ENCODE measurements at regions not wholly inside any gene's neighbourhood (a gene's known extent, or its start where the extent isn't known, plus 50 kb on each side); places are given as distances from the start of the nearest gene placed in this dataset.

DNA sequence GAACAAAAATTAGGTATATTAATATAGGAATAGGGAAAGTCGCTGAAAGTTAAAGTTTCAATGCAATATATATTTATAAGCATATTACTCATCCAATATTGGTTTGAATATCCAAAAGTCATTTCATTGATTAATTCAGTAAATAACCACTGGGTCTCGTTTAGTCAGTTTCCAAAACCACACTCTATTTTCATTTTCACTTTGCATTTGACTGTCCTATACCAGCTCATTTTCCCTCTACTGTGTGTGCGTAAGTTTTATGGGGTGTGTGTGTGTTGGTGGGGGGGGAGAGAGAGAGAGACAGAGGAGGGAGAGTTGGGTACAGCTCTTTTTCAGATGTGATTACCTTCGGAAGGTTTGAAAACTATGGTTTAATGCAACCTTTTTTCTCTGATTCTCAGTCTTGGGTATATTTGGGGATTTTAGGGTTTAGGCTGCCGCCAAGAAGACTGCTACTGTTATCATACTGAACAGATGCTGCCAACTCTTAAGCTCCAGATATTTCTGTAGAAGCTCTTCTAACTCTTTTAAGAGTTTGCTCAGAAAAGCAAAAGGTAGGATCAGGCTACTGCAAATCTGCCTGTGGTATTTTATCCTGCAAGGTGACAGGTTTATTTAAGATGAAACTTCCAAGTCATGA is 1427.4 kb downstream of the PCDH7 start:
- Histone ChIP-seq H3K27ac (ENCODE audit: low read depth in 1 of 3, low read length in 2 of 3) (no peak overlapping the region), H3K27me3 (ENCODE audit: control insufficient read depth in 3 of 3, insufficient read depth in 3 of 3, low read length in 3 of 3) (no peaks in the 10 kb centered on the region), H3K4me3 (ENCODE audit: low read depth in 1 of 3, low read length in 3 of 3) (no peak overlapping the region), H3K9me3 (ENCODE audit: control insufficient read depth in 2 of 2, insufficient read depth in 1 of 2, low read depth in 1 of 2, low read length in 1 of 2) (peaks cover 0 to 2% of the 10 kb centered on the region in 2 donors), H3K36me3 (ENCODE audit: control insufficient read depth in 3 of 3, insufficient read depth in 2 of 3, low read depth in 1 of 3, low read length in 3 of 3) (no peaks in the 10 kb centered on the region), H3K4me1 (ENCODE audit: control insufficient read depth in 3 of 3, insufficient read depth in 2 of 3, low read depth in 1 of 3, low read length in 2 of 3) (no peaks in the 10 kb centered on the region)
- FAIRE-seq = no peak
- WGBS, 3 donors = 63 to 64% (median 64%) methylated on average over 5 of the region's 5 CpGs
- no peak for DNase-seq

- no peaks in the 10 kb centered on the region for H3K4me1 ChIP-seq (ENCODE audit: control insufficient read depth in 3 of 3, insufficient read depth in 2 of 3, low read depth in 1 of 3, low read length in 2 of 3)
- no peak overlapping the region for H3K27ac ChIP-seq (ENCODE audit: low read depth in 1 of 3, low read length in 2 of 3)
- DNase-seq (no peak), FAIRE-seq (no peak)
- no peaks in the 10 kb centered on the region for H3K36me3 ChIP-seq (ENCODE audit: control insufficient read depth in 3 of 3, insufficient read depth in 2 of 3, low read depth in 1 of 3, low read length in 3 of 3)
- no peaks in the 10 kb centered on the region for H3K27me3 ChIP-seq (ENCODE audit: control insufficient read depth in 3 of 3, insufficient read depth in 3 of 3, low read length in 3 of 3)
- 65 to 79% (median 75%) methylated on average over 2 of the region's 2 CpGs for WGBS, 3 donors
- no peak overlapping the region for H3K4me3 ChIP-seq (ENCODE audit: low read depth in 1 of 3, low read length in 3 of 3)
- H3K9me3 ChIP-seq (ENCODE audit: control insufficient read depth in 2 of 2, insufficient read depth in 1 of 2, low read depth in 1 of 2, low read length in 1 of 2) = peaks cover 0 to 2% of the 10 kb centered on the region in 2 donors
Observed at GRCh38 chr4:32148111-32148666, 1428.0 kb downstream of the PCDH7 start.

DNA sequence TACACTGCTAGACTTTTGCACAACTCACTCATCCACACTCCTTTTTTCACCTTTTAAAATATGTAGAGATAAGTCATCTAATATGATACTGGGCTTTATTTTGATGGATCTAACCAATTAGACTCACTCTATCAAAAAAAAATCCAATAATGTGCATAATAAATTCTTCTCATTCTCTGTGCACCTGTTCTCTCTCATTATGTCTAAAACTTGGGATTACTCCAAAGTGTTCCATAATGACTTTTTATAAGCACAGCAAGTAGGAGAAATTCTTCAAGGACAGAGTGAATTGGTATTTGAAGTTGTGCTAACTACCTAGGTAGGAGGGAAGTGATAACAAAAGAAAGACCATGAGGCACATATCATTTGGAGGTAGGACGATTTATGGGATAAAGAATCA is 1438.8 kb downstream of the PCDH7 start:
- no peaks in the 10 kb centered on the region for H3K36me3 ChIP-seq (ENCODE audit: control insufficient read depth in 3 of 3, insufficient read depth in 2 of 3, low read depth in 1 of 3, low read length in 3 of 3)
- no peaks in the 10 kb centered on the region for H3K27me3 ChIP-seq (ENCODE audit: control insufficient read depth in 3 of 3, insufficient read depth in 3 of 3, low read length in 3 of 3)
- H3K4me1 ChIP-seq (ENCODE audit: control insufficient read depth in 3 of 3, insufficient read depth in 2 of 3, low read depth in 1 of 3, low read length in 2 of 3) = no peaks in the 10 kb centered on the region
- no peak for FAIRE-seq
- no peak for DNase-seq
- H3K4me3 ChIP-seq (ENCODE audit: low read depth in 1 of 3, low read length in 3 of 3) = no peak overlapping the region
- no peak overlapping the region for H3K27ac ChIP-seq (ENCODE audit: low read depth in 1 of 3, low read length in 2 of 3)
- H3K9me3 ChIP-seq (ENCODE audit: control insufficient read depth in 2 of 2, insufficient read depth in 1 of 2, low read depth in 1 of 2, low read length in 1 of 2) = no peaks in the 10 kb centered on the region
- WGBS, 3 donors = 50 to 68% (median 61%) methylated on average over 1 of the region's 1 CpG

GRCh38 chr4:32161392-32161791 is 1441.2 kb downstream of the PCDH7 start:
- no peaks in the 10 kb centered on the region for H3K9me3 ChIP-seq (ENCODE audit: control insufficient read depth in 2 of 2, insufficient read depth in 1 of 2, low read depth in 1 of 2, low read length in 1 of 2)
- no peak overlapping the region for H3K4me3 ChIP-seq (ENCODE audit: low read depth in 1 of 3, low read length in 3 of 3)
- H3K27ac ChIP-seq (ENCODE audit: low read depth in 1 of 3, low read length in 2 of 3) = no peak overlapping the region
- no peak for DNase-seq
- no peak for FAIRE-seq
- no peaks in the 10 kb centered on the region for H3K4me1 ChIP-seq (ENCODE audit: control insufficient read depth in 3 of 3, insufficient read depth in 2 of 3, low read depth in 1 of 3, low read length in 2 of 3)
- H3K36me3 ChIP-seq (ENCODE audit: control insufficient read depth in 3 of 3, insufficient read depth in 2 of 3, low read depth in 1 of 3, low read length in 3 of 3) = no peaks in the 10 kb centered on the region
- H3K27me3 ChIP-seq (ENCODE audit: control insufficient read depth in 3 of 3, insufficient read depth in 3 of 3, low read length in 3 of 3) = no peaks in the 10 kb centered on the region
- WGBS, 3 donors = 55 to 69% (median 66%) methylated on average over 3 of the region's 3 CpGs

DNA sequence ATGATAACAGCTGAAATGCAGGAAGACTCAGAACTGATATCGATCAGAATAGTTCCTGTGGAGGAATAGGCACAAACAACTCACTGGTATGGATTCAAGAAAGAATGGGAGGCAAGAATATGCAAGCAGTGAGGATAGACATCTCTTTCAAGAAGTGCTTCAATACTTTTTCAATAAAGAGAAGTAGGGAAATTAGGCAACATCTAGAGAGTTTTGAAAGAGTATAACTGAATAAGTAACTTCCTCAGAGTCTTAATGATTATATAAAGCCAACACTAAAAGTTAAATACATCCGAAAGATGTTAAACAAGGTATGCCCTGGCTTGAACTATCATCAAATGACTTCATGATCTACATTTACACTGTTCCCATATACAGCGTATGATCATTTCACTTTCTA is 1443.0 kb downstream of the PCDH7 start:
- Histone ChIP-seq H3K27ac (ENCODE audit: low read depth in 1 of 3, low read length in 2 of 3) (no peak overlapping the region), H3K27me3 (ENCODE audit: control insufficient read depth in 3 of 3, insufficient read depth in 3 of 3, low read length in 3 of 3) (no peaks in the 10 kb centered on the region), H3K36me3 (ENCODE audit: control insufficient read depth in 3 of 3, insufficient read depth in 2 of 3, low read depth in 1 of 3, low read length in 3 of 3) (no peaks in the 10 kb centered on the region), H3K4me3 (ENCODE audit: low read depth in 1 of 3, low read length in 3 of 3) (no peak overlapping the region), H3K9me3 (ENCODE audit: control insufficient read depth in 2 of 2, insufficient read depth in 1 of 2, low read depth in 1 of 2, low read length in 1 of 2) (no peaks in the 10 kb centered on the region), H3K4me1 (ENCODE audit: control insufficient read depth in 3 of 3, insufficient read depth in 2 of 3, low read depth in 1 of 3, low read length in 2 of 3) (no peaks in the 10 kb centered on the region)
- WGBS, 3 donors = 81 to 89% (median 81%) methylated on average over 3 of the region's 3 CpGs
- FAIRE-seq = no peak
- no peak for DNase-seq

DNA sequence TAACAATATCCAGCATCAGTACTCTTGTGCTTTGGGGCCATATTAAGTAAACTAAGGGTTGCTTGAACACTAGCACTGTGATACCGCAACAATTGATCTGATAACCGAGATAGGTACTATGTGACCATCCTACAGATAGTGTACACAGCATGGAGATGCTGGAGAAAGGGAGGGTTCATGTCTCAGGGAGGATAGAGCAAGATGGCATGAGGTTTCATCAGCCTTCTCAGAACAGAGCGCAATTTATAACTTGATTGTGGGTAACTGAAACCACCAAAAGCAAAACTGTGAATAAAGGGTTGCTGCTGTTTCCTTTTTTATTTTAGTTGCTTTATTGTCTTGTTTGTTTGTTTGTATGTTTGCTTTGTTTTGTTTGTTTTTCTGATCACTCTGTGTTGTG is 1449.7 kb downstream of the PCDH7 start:
- H3K27me3 ChIP-seq (ENCODE audit: control insufficient read depth in 3 of 3, insufficient read depth in 3 of 3, low read length in 3 of 3) = no peaks in the 10 kb centered on the region
- no peak overlapping the region for H3K27ac ChIP-seq (ENCODE audit: low read depth in 1 of 3, low read length in 2 of 3)
- DNase-seq (no peak), FAIRE-seq (no peak)
- no peaks in the 10 kb centered on the region for H3K4me1 ChIP-seq (ENCODE audit: control insufficient read depth in 3 of 3, insufficient read depth in 2 of 3, low read depth in 1 of 3, low read length in 2 of 3)
- no peak overlapping the region for H3K4me3 ChIP-seq (ENCODE audit: low read depth in 1 of 3, low read length in 3 of 3)
- no peaks in the 10 kb centered on the region for H3K9me3 ChIP-seq (ENCODE audit: control insufficient read depth in 2 of 2, insufficient read depth in 1 of 2, low read depth in 1 of 2, low read length in 1 of 2)
- WGBS, 3 donors = 87 to 89% (median 89%) methylated on average over 3 of the region's 3 CpGs
- H3K36me3 ChIP-seq (ENCODE audit: control insufficient read depth in 3 of 3, insufficient read depth in 2 of 3, low read depth in 1 of 3, low read length in 3 of 3) = no peaks in the 10 kb centered on the region

DNA sequence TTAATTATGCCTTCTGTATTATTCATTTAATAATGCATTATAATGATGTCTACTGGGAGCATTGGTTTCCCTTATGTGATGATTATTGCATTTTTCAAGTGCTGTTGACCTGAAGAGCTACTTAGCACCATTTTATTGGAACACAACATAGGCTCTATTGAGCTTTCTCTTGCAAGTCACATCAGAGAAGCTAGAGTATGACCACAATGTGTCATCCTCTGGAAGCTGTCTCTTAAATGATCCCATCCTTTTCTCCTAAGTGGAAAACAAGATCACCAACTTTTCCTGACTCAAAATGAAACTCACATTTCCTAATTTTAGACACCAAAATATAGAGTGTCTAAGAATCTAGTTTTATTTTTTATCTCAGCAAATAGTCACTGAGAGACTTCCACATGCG is 1451.9 kb downstream of the PCDH7 start:
- 84 to 89% (median 88%) methylated on average over 1 of the region's 1 CpG for WGBS, 3 donors
- no peak overlapping the region for H3K4me3 ChIP-seq (ENCODE audit: low read depth in 1 of 3, low read length in 3 of 3)
- no peak overlapping the region for H3K27ac ChIP-seq (ENCODE audit: low read depth in 1 of 3, low read length in 2 of 3)
- no peaks in the 10 kb centered on the region for H3K9me3 ChIP-seq (ENCODE audit: control insufficient read depth in 2 of 2, insufficient read depth in 1 of 2, low read depth in 1 of 2, low read length in 1 of 2)
- DNase-seq = no peak
- H3K36me3 ChIP-seq (ENCODE audit: control insufficient read depth in 3 of 3, insufficient read depth in 2 of 3, low read depth in 1 of 3, low read length in 3 of 3) = no peaks in the 10 kb centered on the region
- no peak for FAIRE-seq
- no peaks in the 10 kb centered on the region for H3K27me3 ChIP-seq (ENCODE audit: control insufficient read depth in 3 of 3, insufficient read depth in 3 of 3, low read length in 3 of 3)
- H3K4me1 ChIP-seq (ENCODE audit: control insufficient read depth in 3 of 3, insufficient read depth in 2 of 3, low read depth in 1 of 3, low read length in 2 of 3) = no peaks in the 10 kb centered on the region

GRCh38 chr4:32172761-32173160 is 1452.6 kb downstream of the PCDH7 start:
- Histone ChIP-seq H3K27ac (ENCODE audit: low read depth in 1 of 3, low read length in 2 of 3) (no peak overlapping the region), H3K4me3 (ENCODE audit: low read depth in 1 of 3, low read length in 3 of 3) (no peak overlapping the region), H3K9me3 (ENCODE audit: control insufficient read depth in 2 of 2, insufficient read depth in 1 of 2, low read depth in 1 of 2, low read length in 1 of 2) (peaks cover 0 to 1% of the 10 kb centered on the region in 2 donors), H3K4me1 (ENCODE audit: control insufficient read depth in 3 of 3, insufficient read depth in 2 of 3, low read depth in 1 of 3, low read length in 2 of 3) (no peaks in the 10 kb centered on the region), H3K36me3 (ENCODE audit: control insufficient read depth in 3 of 3, insufficient read depth in 2 of 3, low read depth in 1 of 3, low read length in 3 of 3) (no peaks in the 10 kb centered on the region), H3K27me3 (ENCODE audit: control insufficient read depth in 3 of 3, insufficient read depth in 3 of 3, low read length in 3 of 3) (no peaks in the 10 kb centered on the region)
- 80 to 100% (median 94%) methylated on average over 1 of the region's 1 CpG for WGBS, 3 donors
- FAIRE-seq = no peak
- no peak for DNase-seq

GRCh38 chr4:32180086-32180485 is 1459.9 kb downstream of the PCDH7 start:
- no peak for FAIRE-seq
- Histone ChIP-seq H3K4me3 (ENCODE audit: low read depth in 1 of 3, low read length in 3 of 3) (no peak overlapping the region), H3K36me3 (ENCODE audit: control insufficient read depth in 3 of 3, insufficient read depth in 2 of 3, low read depth in 1 of 3, low read length in 3 of 3) (no peaks in the 10 kb centered on the region), H3K27me3 (ENCODE audit: control insufficient read depth in 3 of 3, insufficient read depth in 3 of 3, low read length in 3 of 3) (no peaks in the 10 kb centered on the region), H3K4me1 (ENCODE audit: control insufficient read depth in 3 of 3, insufficient read depth in 2 of 3, low read depth in 1 of 3, low read length in 2 of 3) (no peaks in the 10 kb centered on the region), H3K9me3 (ENCODE audit: control insufficient read depth in 2 of 2, insufficient read depth in 1 of 2, low read depth in 1 of 2, low read length in 1 of 2) (peaks cover 0 to 1% of the 10 kb centered on the region in 2 donors), H3K27ac (ENCODE audit: low read depth in 1 of 3, low read length in 2 of 3) (no peak overlapping the region)
- DNase-seq = no peak

All from small intestine (tissue), 7 donors.